Stimulated activated CD8-positive, alpha-beta memory T cell treated with anti-CD3 and anti-CD28 coated beads, Interleukin-4, amount 100 ng/mL, for 24 hours (primary cell): ENCODE measurements at regions not wholly inside any gene's neighbourhood (a gene's known extent, or its start where the extent isn't known, plus 50 kb on each side); places are given as distances from the start of the nearest gene placed in this dataset.

Experiments used
- DNase-seq: peaks from one replicate; pipeline ENCODE4 v3.0.0-alpha.2; 2020; ENCODE audit warnings: low read depth

DNA sequence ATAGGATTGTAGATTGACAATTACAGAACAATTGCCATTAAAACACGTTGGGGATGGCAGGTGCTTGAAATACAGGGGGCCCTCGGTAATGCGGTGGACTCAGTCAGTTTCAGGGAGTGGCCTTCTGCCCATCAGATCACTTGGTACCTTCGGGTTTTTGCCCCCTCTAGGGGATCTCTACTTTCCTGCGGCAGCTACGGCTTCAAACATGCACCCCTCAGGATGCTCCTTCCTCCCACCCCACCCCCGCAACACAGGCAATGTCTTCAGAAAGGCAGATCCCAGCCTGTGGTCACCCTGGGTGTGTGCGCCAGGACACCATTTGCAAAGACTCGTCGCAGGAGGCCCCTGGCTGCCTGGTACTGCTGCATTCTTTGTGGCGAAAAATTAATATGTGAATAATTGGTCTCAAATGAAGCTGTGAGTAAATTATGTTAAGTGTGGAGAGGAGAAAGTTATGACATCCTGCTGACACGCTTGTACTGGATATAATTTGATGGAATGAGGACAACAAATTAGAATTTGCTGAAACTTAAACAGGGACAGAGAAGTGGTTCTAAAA, 431.0 kb upstream of the MKI67 start:
- DNase-seq = no peak

DNA sequence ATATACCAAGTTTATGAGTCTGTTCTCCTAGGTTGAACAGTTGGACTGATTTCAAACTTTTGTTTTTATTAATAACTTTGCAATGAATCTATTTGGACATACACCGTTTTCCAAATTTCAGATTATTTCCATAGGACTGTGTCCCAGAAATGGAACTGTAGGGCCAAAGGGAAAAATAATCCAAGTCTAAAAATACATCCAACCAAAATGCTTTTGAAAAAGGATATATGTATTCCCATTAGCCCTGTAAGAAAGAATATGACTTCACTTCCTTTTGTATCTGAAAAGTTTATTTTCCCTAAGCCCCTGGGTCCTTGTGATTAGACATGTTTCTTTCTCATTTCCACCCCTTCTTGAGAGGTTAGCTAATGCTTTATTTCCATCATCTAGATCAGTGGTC, 434.2 kb upstream of the MKI67 start:
- DNase-seq = no peak

DNA sequence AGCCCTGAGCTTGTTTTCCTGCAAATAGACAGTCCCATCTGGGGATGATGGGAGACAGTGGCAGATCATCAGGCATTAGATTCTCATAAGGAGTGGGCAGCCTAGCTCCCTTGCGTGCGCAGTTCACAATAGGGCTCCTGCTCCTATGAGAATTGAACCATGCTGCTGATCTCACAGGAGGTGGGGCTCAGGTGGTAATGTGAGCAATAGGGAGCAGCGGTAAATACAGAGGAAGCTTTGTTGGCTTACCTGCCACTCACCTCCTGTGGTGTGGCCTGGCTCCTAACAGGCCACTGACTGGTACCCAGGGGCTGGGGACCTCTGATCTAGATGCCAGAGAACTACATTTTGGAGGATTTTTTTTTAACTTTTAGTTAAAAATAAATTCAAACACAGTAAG, 434.8 kb upstream of the MKI67 start:
- no peak for DNase-seq

DNA sequence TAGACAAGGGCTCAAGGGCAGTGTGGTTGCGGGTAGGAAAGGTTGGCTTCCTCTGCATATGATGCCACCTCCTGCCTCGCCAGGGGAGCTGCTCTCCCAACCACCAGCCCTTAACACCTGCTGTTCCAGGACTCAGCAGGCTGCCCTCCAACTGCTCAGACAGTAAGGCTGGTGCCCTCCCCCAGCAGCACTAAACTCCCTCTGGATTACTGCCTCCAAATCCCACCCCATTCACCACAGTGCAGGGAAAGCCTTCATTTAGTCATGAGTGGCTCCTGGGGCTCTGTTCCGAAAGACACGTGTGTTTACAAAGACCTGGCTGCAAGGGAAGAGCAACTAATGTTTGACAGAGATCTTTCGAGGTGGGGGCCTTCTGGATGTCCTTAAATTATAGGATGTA, 437.2 kb upstream of the MKI67 start:
- DNase-seq = no peak

DNA sequence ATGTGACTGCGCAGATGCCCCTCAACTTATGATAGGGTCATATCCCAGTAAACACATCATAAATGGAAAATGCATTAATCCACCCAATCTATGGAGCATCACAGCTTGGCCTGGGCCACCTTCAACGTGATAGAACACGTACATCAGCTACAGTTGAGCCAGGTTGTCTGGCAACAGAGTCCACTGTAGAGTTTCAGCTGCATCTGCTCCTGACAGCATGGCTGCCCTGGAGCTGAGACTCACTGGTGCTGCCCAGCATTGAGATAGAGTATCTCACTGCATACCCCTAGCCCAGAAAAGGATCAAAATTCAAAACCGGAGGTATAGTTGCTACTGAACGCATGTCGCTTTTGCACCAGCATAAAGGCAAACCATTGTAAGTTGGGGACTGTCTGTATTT, 437.7 kb upstream of the MKI67 start:
- no peak for DNase-seq

DNA sequence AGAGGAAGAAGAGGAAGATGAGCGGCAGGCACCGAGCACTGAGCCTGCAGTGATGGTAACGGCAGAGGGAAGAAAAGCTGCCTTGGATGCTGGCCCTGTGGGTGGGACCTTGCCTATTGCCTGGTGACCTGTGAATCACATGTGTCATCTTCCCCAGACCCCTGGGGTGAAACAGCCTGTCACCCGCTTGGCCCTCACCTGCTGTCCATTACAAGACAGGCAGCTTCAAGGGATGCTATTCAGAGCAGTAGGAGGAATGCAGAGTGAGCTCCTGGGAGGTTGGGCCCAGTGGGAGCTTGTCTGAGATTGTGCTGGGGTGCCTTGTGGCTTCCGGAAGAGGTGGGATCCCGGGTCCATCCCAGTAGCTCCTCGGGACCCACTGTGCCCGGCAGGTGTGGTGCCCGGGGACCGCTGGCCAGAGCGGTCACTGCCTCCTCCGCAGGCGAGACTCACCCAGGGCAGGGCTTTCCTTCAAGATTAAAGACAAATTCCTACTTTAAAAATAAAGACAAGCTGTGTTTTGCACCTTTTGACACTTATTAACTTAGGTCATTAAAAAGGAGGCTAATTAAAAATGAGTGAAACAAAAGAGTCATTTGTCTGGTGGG, 440.2 kb upstream of the MKI67 start:
- no peak for DNase-seq

DNA sequence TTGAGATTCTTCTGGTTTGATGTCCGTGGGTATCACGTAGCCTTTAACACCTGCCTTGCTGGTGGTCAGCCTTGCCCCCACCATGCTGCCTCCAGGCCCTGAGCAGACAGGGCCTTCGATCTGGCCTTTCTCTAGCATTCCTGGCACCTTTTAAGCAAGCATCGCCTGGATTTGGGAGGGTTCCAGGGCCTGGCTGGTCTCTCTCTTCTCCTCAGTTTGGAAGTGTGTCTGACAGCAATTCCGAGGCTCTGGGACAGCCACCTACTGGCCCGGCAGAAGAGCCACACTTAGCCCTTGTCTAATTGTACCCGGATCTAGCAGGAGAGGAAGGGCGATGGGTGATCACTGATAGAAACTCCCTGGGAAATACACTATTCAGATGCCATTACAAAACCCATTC, 441.3 kb upstream of the MKI67 start:
- no peak for DNase-seq

DNA sequence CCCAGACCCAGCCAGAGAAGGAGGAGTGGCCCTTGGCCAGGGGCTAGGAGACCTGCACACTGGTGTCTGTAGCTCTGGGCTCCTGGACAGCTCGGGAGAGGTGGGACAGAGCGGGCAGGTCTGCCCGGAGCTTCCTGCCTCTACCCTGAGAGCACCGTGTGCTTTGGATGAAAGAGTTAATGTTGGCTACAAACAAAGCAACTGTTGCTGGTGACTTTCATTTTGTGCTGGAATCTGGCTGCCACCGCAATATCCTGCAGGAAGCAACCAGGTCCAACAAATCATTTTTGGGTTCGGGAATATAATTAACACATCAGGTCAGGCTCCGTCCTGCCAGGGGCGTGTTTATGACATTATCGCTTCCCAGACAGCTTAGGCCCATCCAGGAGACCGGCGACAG, 441.8 kb upstream of the MKI67 start:
- DNase-seq = no peak

DNA sequence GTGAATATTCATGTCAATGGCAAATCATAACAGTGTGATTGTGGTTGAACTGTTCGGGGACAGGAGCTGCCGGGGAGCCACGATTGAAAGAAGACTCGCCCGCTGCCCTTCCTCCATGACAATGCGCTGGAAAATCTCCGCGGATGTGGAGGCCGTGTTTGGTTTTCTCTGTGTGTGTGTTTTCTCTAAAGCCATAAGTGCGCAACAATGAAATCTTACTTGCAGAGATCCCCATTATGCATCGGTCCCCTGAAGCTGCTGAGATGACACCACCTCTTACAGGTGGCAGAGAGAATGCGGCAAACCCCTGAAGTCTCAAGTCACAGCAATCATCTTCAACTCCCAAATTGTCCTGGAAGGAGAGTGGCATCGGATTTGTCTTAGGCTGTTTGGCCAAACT, 442.3 kb upstream of the MKI67 start:
- DNase-seq = no peak

DNA sequence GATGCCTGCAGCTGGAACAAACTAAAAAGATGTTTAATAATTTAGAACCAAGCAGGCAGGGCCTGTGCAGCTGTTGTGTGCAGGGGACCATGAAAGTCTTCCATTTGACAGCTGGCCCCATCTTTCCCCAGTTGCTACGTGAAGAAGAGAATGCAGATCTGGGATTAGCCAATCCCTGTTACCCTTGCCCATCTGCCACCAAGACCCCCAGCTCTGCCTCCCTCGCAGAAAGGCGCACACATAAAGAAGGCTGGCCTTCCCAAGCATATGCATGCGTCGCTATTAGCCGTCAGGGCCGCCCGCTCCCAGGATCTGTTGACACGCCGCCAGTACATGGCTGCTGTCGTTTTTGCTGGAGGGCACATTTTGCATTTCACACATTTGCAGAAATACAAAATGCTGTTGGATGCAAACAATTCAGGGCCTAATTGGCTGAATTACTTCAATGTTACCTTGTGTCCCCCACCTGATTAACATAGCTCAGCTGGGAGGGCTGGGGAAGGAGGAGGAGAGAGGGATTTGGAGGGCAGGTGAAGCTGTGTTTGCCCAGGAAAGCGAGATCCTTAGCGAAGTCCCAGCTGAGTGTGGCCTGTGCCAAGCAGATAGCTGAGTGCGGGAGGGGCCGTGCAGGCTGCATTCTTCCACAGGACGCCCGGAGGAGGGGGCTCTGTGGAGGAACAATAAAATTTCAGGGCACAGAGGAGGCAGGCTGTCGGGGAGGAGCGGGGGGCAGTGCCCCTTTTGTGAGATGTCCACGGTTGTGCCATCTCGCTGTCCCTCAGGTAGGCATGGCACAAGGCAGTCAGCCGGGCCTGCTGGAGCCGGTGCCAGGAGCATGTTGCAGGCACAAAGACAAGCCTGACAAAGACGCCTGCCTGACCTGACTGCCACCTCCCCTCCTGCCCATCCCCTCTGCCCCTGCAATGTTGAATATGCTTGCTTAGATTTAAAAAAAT, 443.0 kb upstream of the MKI67 start:
- no peak for DNase-seq

DNA sequence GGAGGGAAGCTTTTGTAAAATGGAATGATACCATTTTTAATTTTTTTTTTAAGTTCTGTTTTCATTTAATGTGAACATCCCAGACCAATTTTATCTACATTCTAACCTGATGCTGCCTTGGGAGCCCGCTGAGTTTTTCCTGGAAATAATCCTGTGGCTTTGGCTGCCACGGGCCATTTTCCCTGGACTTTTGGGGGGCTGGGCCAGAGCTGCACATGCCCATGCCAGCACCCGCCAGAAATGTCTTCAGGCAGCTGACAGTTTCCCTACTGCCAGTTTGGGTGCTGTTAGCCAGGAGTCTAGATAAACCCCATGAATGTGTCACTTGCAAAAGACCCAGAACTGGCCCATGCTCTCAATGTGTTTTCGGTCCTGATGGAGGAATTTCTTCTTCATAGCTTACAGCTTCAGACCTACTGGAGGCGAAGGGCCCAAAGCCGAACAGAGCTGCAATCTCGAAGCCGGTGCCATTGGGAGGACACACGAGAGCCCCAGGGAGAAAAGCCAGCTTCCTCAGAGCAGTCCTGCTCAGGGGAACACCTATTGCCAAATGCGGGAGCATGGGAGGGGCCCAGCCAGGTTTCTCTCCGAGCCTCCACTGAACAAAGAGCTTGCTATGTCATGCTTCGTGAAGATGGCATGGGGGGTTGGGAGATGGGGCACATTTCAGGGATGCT, 444.2 kb upstream of the MKI67 start:
- no peak for DNase-seq

DNA sequence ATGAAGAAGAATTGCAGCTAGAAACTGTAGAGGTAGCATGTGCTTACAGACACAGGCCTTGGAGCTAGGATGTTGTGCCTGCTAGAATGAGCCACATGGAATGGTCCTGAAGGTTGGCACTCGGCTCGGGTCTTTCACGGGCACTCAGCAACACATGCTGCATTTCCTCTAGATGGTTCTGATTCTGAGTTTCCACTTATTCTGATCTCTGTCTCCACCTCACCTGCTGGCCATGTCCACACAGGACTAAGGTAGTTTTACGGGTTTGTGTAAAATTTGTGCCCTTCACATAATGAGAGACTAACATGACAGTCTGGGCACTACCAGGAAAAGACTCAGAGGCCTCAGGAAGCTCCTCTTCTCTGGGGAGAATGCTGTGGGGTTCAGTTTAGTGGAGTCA, 444.8 kb upstream of the MKI67 start:
- no peak for DNase-seq

DNA sequence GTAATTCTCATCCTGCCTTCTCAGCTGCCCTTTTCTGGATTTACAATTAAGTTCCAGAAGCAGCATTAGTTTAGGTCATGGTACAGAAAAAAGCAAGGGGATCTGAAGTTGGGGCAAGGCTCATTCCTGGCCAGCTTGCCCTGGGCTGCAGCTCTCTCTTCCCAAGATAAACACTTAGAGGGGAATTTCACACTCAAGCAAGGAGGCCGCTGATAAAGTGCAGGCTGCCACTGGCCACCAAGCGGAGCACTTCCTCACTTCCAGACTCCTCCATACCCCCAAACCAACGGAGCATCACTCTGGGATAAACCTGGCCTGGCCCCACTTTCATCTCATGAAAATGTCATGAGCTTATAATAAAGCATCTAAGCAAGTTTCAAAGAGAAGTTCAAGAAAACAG, 445.5 kb upstream of the MKI67 start:
- no peak for DNase-seq

DNA sequence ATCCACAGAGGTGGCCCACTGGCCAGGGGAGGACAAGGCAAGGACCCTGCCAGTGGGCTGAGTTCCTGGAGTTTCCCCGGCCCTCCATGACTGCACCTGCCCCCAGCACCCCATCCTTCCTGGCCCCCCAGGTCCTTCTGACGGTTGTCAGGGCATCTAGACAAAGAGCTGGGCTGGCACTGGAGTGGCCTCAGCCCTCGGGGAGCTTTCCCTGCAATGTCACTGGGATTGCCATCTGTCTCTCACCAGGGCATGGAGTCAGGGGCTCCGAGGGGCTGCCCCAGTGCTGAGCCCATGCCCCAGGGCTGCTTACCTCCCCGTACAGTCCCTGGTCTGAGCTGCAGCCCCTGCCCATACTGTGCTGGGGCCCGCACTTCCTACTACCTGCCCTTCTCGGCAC, 446.5 kb upstream of the MKI67 start:
- DNase-seq = no peak

DNA sequence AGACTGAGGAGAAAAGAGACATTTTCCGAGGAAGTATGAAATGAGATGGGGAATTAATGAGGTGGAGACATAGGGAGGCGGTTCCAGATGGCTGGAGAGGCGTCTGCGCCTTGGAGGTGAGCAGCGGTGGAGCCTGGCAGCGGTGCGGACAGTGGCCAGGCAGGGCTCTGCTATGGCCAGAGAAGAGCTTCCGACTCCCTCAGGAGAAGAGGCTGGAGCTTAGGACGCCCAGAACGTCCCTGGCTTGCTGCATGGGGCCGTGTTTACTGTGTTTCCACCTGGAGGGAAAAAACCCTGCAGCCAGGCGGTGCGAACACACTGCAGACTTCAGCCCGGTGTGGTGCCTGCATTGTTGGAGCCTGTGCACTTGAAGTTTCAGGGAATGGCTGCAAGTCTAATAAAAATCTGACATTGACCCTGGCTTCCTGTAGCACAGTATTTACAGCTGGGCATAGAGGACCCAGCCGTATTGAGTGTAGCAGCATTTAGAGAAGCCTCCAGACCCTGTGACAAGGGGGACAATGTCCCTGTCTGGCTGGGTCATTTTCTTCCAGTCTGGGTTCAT, 447.1 kb upstream of the MKI67 start:
- DNase-seq = no peak

DNA sequence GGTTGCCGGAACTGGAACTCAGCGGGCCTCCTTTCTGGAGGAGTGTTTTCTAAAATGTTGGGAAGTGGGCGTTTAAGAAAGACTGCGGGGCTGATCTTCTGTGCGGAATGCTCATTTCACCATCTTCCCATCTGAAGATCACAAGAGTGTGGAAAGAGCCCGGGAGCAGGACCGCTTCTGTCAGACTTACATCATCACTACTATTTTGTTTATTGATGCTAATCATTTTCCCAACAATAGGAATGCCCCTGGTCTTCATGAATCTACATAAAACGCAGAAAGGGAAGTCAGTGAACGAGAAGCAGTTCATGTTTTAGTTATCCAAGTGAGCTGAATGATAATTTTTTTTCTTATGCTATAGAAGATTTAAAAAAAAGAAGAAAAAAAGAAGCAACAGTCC, 447.8 kb upstream of the MKI67 start:
- DNase-seq = no peak

DNA sequence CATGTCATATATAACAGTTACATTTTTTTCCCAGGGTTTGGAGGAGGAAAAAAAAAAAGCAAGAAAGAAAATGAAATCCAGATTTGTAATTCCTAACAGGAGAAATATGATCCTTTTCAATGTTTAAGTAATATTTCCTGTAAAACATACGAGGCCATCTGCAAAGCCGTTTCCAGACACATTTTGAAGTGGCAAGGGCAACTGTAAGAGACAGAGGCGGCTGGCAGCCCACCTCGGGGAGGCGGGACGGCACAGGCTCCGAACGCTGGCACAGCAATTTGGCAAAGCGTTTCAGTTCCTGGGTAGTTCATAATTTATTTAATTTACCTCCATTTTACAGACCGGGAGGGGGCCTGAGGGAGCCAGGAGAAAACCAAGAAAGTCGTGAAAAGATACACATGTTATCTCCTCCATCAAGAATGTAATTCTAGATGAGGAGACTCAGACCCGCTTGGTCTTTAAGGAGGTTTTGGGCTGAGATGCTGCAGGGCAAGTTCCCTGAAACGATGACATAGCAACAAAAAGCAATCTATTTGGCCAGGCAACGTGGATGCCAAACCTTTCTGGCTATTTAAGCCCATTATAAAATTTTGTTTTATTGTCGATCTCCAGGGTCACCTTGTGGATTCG, 448.5 kb upstream of the MKI67 start:
- DNase-seq = no peak

DNA sequence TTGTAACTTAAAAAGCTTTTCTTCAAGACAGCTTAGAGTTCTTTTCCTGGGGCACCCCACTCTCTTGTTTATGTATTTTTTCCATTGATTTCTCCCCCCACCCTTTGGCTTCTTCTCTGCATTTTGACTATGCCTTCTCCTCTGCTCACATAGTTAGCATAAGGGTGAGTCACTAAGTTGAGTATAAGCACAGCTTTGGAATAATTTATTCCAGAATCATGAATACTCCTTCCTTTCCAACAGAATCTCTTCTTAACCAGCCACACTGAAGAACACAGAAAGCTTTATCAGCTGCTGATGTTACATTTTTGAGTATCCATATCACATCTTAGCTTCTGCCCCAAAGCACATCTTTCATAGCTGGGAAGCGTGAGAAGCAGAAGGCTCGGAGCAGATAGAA, 449.5 kb upstream of the MKI67 start:
- DNase-seq = no peak

DNA sequence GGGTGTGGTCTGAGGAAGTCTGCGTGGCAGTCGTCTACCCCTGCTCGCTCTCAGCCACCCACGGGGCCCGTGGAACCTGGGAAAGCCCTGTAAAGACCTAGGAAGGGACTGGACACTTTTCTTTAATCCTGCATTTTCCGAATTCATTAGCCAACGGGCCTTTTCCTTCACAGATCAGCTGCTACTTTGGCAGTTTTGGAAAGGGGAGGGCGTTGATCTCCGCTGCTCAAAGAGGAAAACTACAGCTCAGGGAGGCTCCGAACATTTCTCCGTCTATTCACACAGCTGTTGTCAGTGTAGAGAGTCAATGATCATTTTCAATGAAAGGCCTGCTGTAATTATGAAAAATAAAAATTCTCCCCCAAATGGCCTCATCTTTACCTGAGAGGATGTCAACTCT, 450.1 kb upstream of the MKI67 start:
- no peak for DNase-seq

DNA sequence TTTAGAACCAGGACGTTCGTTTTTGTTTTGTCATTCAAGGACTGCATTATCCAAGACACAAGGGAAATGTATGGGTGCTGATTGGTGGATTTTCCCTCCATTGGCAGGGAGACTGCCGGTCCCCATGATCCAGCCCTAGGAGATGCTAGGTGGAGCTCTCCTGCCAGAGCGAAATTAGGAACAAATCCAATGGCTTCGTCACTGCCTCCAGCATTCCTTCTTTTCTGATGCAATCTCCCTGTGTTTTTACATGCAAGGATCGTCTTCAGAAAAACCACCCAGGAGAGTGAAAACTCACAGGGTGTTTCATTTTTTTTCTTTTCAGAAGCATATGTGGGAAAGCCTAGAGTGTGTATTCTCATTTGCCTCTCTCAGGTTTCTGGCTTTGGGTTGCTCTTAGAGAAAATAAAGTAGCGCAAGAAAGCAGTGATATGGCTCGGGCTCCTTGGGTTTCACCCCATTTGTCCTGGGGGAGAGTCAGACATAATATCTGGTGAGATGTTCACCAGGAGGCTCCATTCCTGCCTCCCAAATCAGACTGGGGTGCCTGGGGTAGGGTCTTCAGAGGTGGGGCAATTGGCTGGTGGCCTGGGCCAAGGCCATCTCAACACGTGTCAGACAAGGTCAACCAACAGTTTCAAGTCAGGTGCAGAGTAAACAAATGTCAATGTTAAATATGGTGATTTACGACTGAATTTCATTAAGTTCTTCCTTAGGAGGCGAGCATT, 450.9 kb upstream of the MKI67 start:
- no peak for DNase-seq

DNA sequence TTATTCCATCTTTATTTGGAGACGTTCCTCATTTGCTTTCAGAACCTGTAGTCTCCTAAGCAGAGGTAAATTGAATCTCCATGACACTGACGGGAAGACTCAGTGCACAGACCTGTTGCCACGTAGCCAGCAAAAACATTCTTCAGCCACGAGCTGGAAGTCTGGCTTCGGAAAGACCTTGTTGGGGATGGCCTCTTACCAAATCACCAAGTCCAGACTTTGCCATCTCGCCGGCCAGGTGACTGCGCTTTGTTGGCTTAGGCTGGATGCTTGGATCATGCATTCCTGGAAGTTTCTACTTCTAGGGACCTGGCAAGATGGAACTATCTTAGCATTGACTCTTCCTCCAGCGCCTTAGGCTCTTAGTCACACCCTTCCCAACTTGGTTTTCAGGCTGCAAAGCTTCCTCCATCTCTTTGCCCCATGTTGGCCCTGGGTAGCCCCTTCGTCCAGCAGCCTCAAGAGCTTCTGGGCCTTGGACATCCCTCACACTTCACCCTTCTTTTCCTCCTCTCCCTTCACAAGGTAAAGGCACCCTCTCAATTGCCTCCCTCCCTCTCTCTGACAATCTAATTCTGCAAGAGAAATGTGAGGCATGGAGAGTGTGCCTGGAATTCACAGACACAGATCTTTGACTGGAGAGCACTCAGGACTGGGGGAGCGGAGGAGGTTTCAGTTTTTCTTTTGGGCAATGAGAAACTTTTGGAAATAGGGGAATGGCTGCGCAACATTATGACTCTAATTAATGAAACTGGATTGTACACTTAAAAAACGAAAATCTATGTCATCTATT, 451.9 kb upstream of the MKI67 start:
- no peak for DNase-seq
